ENCODE measurements at regions not wholly inside any gene's neighbourhood (a gene's known extent, or its start where the extent isn't known, plus 50 kb on each side); places are given as distances from the start of the nearest gene placed in this dataset.
"Not testable (repeated sequence)": the region's sequence is repeated elsewhere in the genome, so short reads cannot be mapped to it uniquely, and the experiment has no call there.

DNA sequence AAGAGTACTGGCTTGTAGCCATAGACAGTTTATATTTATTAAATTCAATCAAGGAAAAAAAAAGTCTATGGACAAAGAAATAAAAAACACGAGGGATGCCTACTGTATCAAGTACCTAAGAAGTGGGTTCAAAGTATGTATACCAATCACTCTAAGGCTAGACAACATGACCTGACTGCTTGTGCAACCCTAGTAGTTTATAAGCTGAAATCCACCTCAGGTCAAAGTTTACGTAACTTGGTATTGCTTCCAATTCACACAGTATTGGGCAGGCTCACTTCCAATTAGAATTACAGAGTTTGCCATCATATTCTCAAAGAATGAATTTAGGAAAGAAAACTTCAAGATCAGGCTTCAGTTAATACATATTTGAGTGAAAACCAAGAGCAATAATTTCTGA lies 657.8 kb downstream of the DACH1 start:
- Histone ChIP-seq H3K27me3 (ENCODE audit: insufficient read depth, low read length) (no peaks in the 10 kb centered on the region), H3K4me2 (ENCODE audit: insufficient read depth, low read length) (no peak overlapping the region), H3K36me3 (ENCODE audit: insufficient read depth, low read length) (no peaks in the 10 kb centered on the region), H3K27ac (ENCODE audit: low read depth, low read length) (no peak overlapping the region), H3K79me2 (ENCODE audit: insufficient read depth, low read length) (no peaks in the 10 kb centered on the region), H3K4me3 (ENCODE audit: insufficient read depth, low read length) (no peak overlapping the region), H3K4me1 (ENCODE audit: insufficient read depth, low read length) (no peaks in the 10 kb centered on the region), H2AFZ (ENCODE audit: low read length) (no peak overlapping the region), H3K9me3 (ENCODE audit: low read depth, low read length) (peaks cover 7% of the 10 kb centered on the region), H4K20me1 (ENCODE audit: insufficient read depth, low read length) (no peaks in the 10 kb centered on the region)
- TF ChIP-seq, protein P1, sequence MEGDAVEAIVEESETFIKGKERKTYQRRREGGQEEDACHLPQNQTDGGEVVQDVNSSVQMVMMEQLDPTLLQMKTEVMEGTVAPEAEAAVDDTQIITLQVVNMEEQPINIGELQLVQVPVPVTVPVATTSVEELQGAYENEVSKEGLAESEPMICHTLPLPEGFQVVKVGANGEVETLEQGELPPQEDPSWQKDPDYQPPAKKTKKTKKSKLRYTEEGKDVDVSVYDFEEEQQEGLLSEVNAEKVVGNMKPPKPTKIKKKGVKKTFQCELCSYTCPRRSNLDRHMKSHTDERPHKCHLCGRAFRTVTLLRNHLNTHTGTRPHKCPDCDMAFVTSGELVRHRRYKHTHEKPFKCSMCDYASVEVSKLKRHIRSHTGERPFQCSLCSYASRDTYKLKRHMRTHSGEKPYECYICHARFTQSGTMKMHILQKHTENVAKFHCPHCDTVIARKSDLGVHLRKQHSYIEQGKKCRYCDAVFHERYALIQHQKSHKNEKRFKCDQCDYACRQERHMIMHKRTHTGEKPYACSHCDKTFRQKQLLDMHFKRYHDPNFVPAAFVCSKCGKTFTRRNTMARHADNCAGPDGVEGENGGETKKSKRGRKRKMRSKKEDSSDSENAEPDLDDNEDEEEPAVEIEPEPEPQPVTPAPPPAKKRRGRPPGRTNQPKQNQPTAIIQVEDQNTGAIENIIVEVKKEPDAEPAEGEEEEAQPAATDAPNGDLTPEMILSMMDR (IDR thresholded peaks at IDR 0.05; ENCODE audit: extremely low read depth, low read depth, low read length), result no peak
- no peak for DNase-seq (ENCODE audit: insufficient read length, low spot score, missing footprints)

DNA sequence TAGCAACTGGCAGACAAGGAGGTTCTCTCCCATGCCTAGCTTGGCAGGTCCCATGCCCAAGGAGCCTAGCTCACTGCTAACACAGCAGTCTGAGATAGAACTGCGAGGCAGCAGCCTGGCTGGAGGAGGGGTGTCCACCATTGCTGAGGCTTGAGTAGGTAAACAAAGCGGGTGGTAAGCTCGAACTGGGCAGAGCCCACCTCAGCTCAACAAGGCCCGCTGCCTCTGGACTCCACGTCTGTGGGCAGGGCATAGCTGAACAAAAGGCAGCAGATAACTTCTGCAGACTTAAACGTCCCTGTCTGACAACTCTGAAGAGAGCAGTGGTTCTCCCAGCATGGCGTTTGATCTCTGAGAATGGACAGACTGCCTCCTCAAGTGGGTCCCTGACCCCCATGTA lies 682.4 kb downstream of the DACH1 start:
- not testable (repeated sequence) for H3K27ac ChIP-seq (ENCODE audit: low read depth, low read length); H4K20me1 ChIP-seq (ENCODE audit: insufficient read depth, low read length); DNase-seq (ENCODE audit: insufficient read length, low spot score, missing footprints); H3K4me2 ChIP-seq (ENCODE audit: insufficient read depth, low read length); H3K79me2 ChIP-seq (ENCODE audit: insufficient read depth, low read length); H3K27me3 ChIP-seq (ENCODE audit: insufficient read depth, low read length); H3K36me3 ChIP-seq (ENCODE audit: insufficient read depth, low read length); H3K4me1 ChIP-seq (ENCODE audit: insufficient read depth, low read length); H2AFZ ChIP-seq (ENCODE audit: low read length); H3K9me3 ChIP-seq (ENCODE audit: low read depth, low read length); H3K4me3 ChIP-seq (ENCODE audit: insufficient read depth, low read length)

DNA sequence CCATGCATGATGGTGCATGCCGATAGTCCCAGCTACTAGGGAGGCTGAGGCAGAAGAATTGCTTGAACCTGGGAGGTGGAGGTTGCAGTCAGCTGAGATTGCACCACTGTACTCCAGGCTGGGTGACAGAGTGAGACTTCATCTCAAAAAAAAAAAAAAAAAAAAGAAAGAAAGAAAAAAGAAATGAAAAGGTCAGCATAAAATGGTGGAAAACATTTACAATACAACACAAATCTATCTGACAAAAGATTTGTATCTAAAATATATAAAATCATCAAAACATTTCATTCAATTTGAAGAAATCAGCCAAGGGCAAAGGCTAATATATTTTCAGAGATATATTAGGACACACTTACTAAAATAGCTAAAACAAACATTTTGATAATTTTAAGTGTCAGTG lies 683.7 kb downstream of the DACH1 start:
- H2AFZ ChIP-seq (ENCODE audit: low read length); H3K79me2 ChIP-seq (ENCODE audit: insufficient read depth, low read length); H3K27ac ChIP-seq (ENCODE audit: low read depth, low read length); H3K4me3 ChIP-seq (ENCODE audit: insufficient read depth, low read length); H4K20me1 ChIP-seq (ENCODE audit: insufficient read depth, low read length); DNase-seq (ENCODE audit: insufficient read length, low spot score, missing footprints); H3K9me3 ChIP-seq (ENCODE audit: low read depth, low read length); H3K27me3 ChIP-seq (ENCODE audit: insufficient read depth, low read length); H3K36me3 ChIP-seq (ENCODE audit: insufficient read depth, low read length); H3K4me2 ChIP-seq (ENCODE audit: insufficient read depth, low read length); H3K4me1 ChIP-seq (ENCODE audit: insufficient read depth, low read length): not testable (repeated sequence)

DNA sequence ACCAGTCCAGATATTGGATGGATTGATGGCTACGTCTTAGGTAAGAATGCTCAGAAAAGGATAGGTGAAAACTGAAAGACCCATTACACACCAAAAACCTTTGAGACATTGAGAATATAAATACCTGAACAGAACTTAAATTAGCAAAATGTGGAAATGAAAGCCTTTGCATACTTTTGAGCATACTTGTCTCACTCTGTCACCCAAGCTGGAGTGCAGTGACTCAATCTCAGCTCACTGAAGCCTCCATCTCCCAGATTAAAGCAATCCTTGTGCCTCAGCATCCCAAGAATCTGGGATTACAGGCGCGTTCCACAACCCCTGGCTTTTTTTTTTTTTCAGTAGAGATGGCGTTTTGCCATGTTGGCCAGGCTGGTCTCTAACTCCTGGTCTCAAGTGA lies 695.3 kb downstream of the DACH1 start:
- Histone ChIP-seq H3K4me2 (ENCODE audit: insufficient read depth, low read length) (no peak overlapping the region), H3K27ac (ENCODE audit: low read depth, low read length) (no peak overlapping the region), H3K36me3 (ENCODE audit: insufficient read depth, low read length) (no peaks in the 10 kb centered on the region), H3K79me2 (ENCODE audit: insufficient read depth, low read length) (no peaks in the 10 kb centered on the region), H3K27me3 (ENCODE audit: insufficient read depth, low read length) (no peaks in the 10 kb centered on the region), H3K4me3 (ENCODE audit: insufficient read depth, low read length) (no peak overlapping the region), H4K20me1 (ENCODE audit: insufficient read depth, low read length) (no peaks in the 10 kb centered on the region), H2AFZ (ENCODE audit: low read length) (no peak overlapping the region), H3K4me1 (ENCODE audit: insufficient read depth, low read length) (no peaks in the 10 kb centered on the region), H3K9me3 (ENCODE audit: low read depth, low read length) (no peaks in the 10 kb centered on the region)
- no peak for DNase-seq (ENCODE audit: insufficient read length, low spot score, missing footprints)
- TF ChIP-seq, protein P1 (IDR thresholded peaks at IDR 0.05; ENCODE audit: extremely low read depth, low read depth, low read length), result no peak

DNA sequence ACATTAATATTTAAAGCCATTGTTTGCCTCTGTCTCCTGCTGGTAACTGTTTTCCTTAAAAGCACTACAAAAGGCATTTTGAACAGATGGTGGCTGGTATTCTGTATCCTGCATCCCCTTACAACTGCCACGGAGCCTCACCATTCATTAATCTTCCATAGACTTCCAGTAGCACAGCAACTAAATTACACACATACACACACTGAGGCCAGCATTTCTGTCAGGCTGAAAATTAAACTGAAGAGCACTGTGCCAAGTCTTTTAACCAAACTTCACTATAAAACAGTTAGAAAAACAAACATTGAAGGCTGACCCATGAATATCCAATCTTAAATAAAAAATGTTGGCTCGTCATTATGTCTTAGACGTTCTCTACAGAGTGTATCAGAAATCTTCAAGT lies 697.8 kb downstream of the DACH1 start:
- H3K4me3 ChIP-seq (ENCODE audit: insufficient read depth, low read length), result no peak overlapping the region
- H3K27me3 ChIP-seq (ENCODE audit: insufficient read depth, low read length), result no peaks in the 10 kb centered on the region
- TF ChIP-seq, protein P1 (IDR thresholded peaks at IDR 0.05; ENCODE audit: extremely low read depth, low read depth, low read length), result no peak
- H3K79me2 ChIP-seq (ENCODE audit: insufficient read depth, low read length), result no peaks in the 10 kb centered on the region
- DNase-seq (ENCODE audit: insufficient read length, low spot score, missing footprints), result no peak
- H4K20me1 ChIP-seq (ENCODE audit: insufficient read depth, low read length), result no peaks in the 10 kb centered on the region
- no peaks in the 10 kb centered on the region for H3K9me3 ChIP-seq (ENCODE audit: low read depth, low read length)
- no peak overlapping the region for H3K4me2 ChIP-seq (ENCODE audit: insufficient read depth, low read length)
- no peak overlapping the region for H2AFZ ChIP-seq (ENCODE audit: low read length)
- no peaks in the 10 kb centered on the region for H3K36me3 ChIP-seq (ENCODE audit: insufficient read depth, low read length)
- no peak overlapping the region for H3K27ac ChIP-seq (ENCODE audit: low read depth, low read length)
- H3K4me1 ChIP-seq (ENCODE audit: insufficient read depth, low read length), result no peaks in the 10 kb centered on the region

Data from osteoblast (primary cell).